ENCODE measurements at regions not wholly inside any gene's neighbourhood (a gene's known extent, or its start where the extent isn't known, plus 50 kb on each side); places are given as distances from the start of the nearest gene placed in this dataset.

DNA sequence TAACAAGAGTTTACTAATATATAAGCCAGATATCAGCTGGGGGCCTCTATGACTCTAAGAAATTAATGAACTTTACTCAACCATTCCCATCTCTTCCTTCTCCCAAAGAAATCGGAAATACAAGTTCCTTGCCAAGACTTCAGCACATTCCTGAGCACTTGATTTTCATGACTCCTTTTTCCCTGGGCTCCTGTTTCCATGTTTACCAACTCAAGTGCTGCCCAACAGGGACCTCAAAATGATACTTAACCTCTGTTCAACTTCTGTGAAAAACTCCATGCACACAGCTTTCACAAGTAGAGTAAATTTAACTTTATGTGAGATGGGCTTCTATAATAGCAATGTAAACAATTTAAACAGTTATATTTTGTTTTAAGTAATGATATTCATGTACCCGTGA is 315.8 kb upstream of the CDIN1 start (continued):
- no peak for TF ChIP-seq IRF2 (CRISPR knock-in tag; IDR thresholded peaks at IDR 0.05)
- TF ChIP-seq ZNF445 (CRISPR knock-in tag; IDR thresholded peaks at IDR 0.05; ENCODE audit: low read depth), result no peak
- no peak for TF ChIP-seq NELFE (IDR thresholded peaks at IDR 0.05; ENCODE audit: insufficient read depth, insufficient read length)
- no peak for TF ChIP-seq MGA (IDR thresholded peaks at IDR 0.05)
- no peak for TF ChIP-seq XRCC5 (IDR thresholded peaks at IDR 0.05; ENCODE audit: low read depth, low read length)
- TF ChIP-seq KHSRP (IDR thresholded peaks at IDR 0.05), result no peak
- no peak for TF ChIP-seq ZBTB17 (CRISPR knock-in tag; IDR thresholded peaks at IDR 0.05)
- no peak for TF ChIP-seq ATF7 (IDR thresholded peaks at IDR 0.05)
- no peak for TF ChIP-seq SIRT6 (IDR thresholded peaks at IDR 0.05; ENCODE audit: low read depth, low read length)
- TF ChIP-seq ZNF717 (CRISPR knock-in tag; IDR thresholded peaks at IDR 0.05), result no peak
- TF ChIP-seq SRF (CRISPR knock-in tag; IDR thresholded peaks at IDR 0.05), result no peak
